Astrocyte (in vitro differentiated cells and primary cell): ENCODE measurements at regions not wholly inside any gene's neighbourhood (a gene's known extent, or its start where the extent isn't known, plus 50 kb on each side); places are given as distances from the start of the nearest gene placed in this dataset.

Experiments used
- DNase-seq: peaks from one replicate; pipeline ENCODE4 v3.0.0-alpha.2; 2010; ENCODE audit warnings: low read depth
- FAIRE-seq: peaks from 2 replicates; lab custom pipeline; 2011; peaks lifted over from hg19 to GRCh38; lab: Jason Lieb, UNC
- H2AFZ ChIP-seq: 2 replicates; pipeline ENCODE4 v1.6.0; 2012; ENCODE audit warnings: low read depth, low read length, inconsistent platforms
- H3K27ac ChIP-seq: 2 replicates; pipeline ENCODE4 v1.5.1; 2011; ENCODE audit warnings: low read depth, low read length, inconsistent platforms
- H3K27me3 ChIP-seq: 2 replicates; pipeline ENCODE4 v1.6.0; 2011; ENCODE audit warnings: low read length, inconsistent platforms; ENCODE audit not compliant: insufficient read depth
- H3K36me3 ChIP-seq: 2 replicates; pipeline ENCODE4 v1.5.1; 2011; ENCODE audit warnings: low read length, inconsistent platforms; ENCODE audit not compliant: insufficient read depth
- H3K4me1 ChIP-seq: 2 replicates; pipeline ENCODE4 v1.5.1; 2011; ENCODE audit warnings: low read length, inconsistent platforms; ENCODE audit not compliant: insufficient read depth
- H3K4me2 ChIP-seq: 2 replicates; pipeline ENCODE4 v1.6.0; 2012; ENCODE audit warnings: low read length, inconsistent platforms
- H3K4me3 ChIP-seq: 2 replicates; pipeline ENCODE4 v1.5.1; 2011; ENCODE audit warnings: low read depth, mild to moderate bottlenecking, low read length, inconsistent platforms; ENCODE audit not compliant: insufficient read depth
- H3K79me2 ChIP-seq: 2 replicates; pipeline ENCODE4 v1.6.0; 2012; ENCODE audit warnings: mild to moderate bottlenecking, low read length, inconsistent platforms; ENCODE audit not compliant: insufficient read depth
- H3K9ac ChIP-seq: 2 replicates; pipeline ENCODE4 v1.6.0; 2012; ENCODE audit warnings: mild to moderate bottlenecking, low read length, inconsistent platforms
- H3K9me3 ChIP-seq: 2 replicates; pipeline ENCODE4 v1.5.1; 2012; ENCODE audit warnings: low read depth, mild to moderate bottlenecking, low read length, inconsistent platforms; ENCODE audit not compliant: insufficient read depth
- H4K20me1 ChIP-seq: 2 replicates; pipeline ENCODE4 v1.6.0; 2012; ENCODE audit warnings: low read length, inconsistent platforms; ENCODE audit not compliant: insufficient read depth
- H3K27ac Mint-ChIP-seq: one replicate; pipeline ENCODE4 v1.8.0; 2021; ENCODE audit warnings: mild to moderate bottlenecking, mixed read lengths; ENCODE audit not compliant: unreplicated experiment
- H3K27me3 Mint-ChIP-seq: one replicate; pipeline ENCODE4 v1.8.0; 2021; ENCODE audit warnings: low read depth, mixed read lengths; ENCODE audit not compliant: unreplicated experiment
- H3K36me3 Mint-ChIP-seq: one replicate; pipeline ENCODE4 v1.8.0; 2021; ENCODE audit warnings: low read depth, mixed read lengths; ENCODE audit not compliant: unreplicated experiment
- H3K4me1 Mint-ChIP-seq: one replicate; pipeline ENCODE4 v1.8.0; 2021; ENCODE audit warnings: low read depth, mixed read lengths; ENCODE audit not compliant: unreplicated experiment
- H3K4me3 Mint-ChIP-seq: one replicate; pipeline ENCODE4 v1.8.0; 2021; ENCODE audit warnings: mild to moderate bottlenecking, moderate library complexity, mixed read lengths; ENCODE audit not compliant: unreplicated experiment
- H3K9me3 Mint-ChIP-seq: one replicate; pipeline ENCODE4 v1.8.0; 2021; ENCODE audit warnings: mild to moderate bottlenecking, mixed read lengths; ENCODE audit not compliant: unreplicated experiment
- CTCF ChIP-seq: IDR thresholded peaks from 2 replicates; pipeline ENCODE4 v1.5.1; 2011; ENCODE audit warnings: low read depth, mild to moderate bottlenecking, inconsistent platforms, low read length, moderate library complexity; ENCODE audit not compliant: insufficient read depth
- EZH2 ChIP-seq: IDR thresholded peaks from 2 replicates; pipeline ENCODE4 v1.6.1; 2012; ENCODE audit warnings: mild to moderate bottlenecking, low read length, inconsistent platforms; ENCODE audit not compliant: insufficient read depth

- H3K27me3 Mint-ChIP-seq = no peaks in the 10 kb centered on the region
- Histone ChIP-seq H3K27me3 (no peaks in the 10 kb centered on the region), H3K4me3 (no peak overlapping the region), H3K36me3 (no peaks in the 10 kb centered on the region), H3K9ac (no peak overlapping the region), H3K9me3 (no peaks in the 10 kb centered on the region), H3K4me1 (no peaks in the 10 kb centered on the region), H4K20me1 (no peaks in the 10 kb centered on the region), H2AFZ (no peak overlapping the region), H3K79me2 (no peaks in the 10 kb centered on the region), H3K27ac (no peak overlapping the region), H3K4me2 (no peak overlapping the region)
- no peaks in the 10 kb centered on the region for H3K36me3 Mint-ChIP-seq
- no peak overlapping the region for H3K27ac Mint-ChIP-seq
- FAIRE-seq (no peak), DNase-seq (no peak)
- TF ChIP-seq EZH2 (no peak), CTCF (no peak)
- no peak overlapping the region for H3K4me3 Mint-ChIP-seq
- H3K9me3 Mint-ChIP-seq = no peaks in the 10 kb centered on the region
- H3K4me1 Mint-ChIP-seq = no peaks in the 10 kb centered on the region
Measured at GRCh38 chr1:79375352-79375751, 368.8 kb upstream of the ADGRL4 start.

DNA sequence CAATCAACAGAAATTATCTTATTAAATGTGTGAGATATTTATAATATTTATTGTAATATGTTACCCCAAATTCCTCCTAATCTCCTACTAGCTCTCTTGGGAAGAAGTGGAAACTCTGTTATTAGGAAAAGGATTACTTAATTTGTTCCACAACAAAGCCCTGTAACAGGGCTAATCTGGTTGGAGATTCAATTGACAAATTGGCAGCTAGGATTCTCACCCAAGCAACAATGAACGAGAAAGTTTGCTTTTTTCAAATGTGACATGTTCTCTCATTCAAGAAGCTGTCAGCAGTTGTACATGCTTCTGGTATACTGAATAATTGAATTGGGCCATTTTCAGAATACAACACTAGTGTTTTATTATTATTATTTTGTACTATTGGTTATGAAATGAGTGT is 367.9 kb upstream of the ADGRL4 start:
- no peak overlapping the region for H3K4me3 Mint-ChIP-seq
- H3K27me3 Mint-ChIP-seq = no peaks in the 10 kb centered on the region
- no peak overlapping the region for H3K27ac Mint-ChIP-seq

More for the DNA sequence above, 367.9 kb upstream of the ADGRL4 start:
- FAIRE-seq (no peak), DNase-seq (no peak)
- Histone ChIP-seq H3K36me3 (no peaks in the 10 kb centered on the region), H3K9me3 (no peaks in the 10 kb centered on the region), H3K27me3 (no peaks in the 10 kb centered on the region), H3K27ac (no peak overlapping the region), H3K4me2 (no peak overlapping the region), H3K9ac (no peak overlapping the region), H4K20me1 (no peaks in the 10 kb centered on the region), H2AFZ (no peak overlapping the region), H3K4me3 (no peak overlapping the region), H3K79me2 (no peaks in the 10 kb centered on the region), H3K4me1 (no peaks in the 10 kb centered on the region)
- TF ChIP-seq CTCF (no peak), EZH2 (no peak)
- no peaks in the 10 kb centered on the region for H3K36me3 Mint-ChIP-seq
- H3K4me1 Mint-ChIP-seq = no peaks in the 10 kb centered on the region
- H3K9me3 Mint-ChIP-seq = no peaks in the 10 kb centered on the region
